ENCODE measurements at regions not wholly inside any gene's neighbourhood (a gene's known extent, or its start where the extent isn't known, plus 50 kb on each side); places are given as distances from the start of the nearest gene placed in this dataset.

GRCh38 chr5:141779503-141779973 is 97.5 kb upstream of the ARAP3 start:
- no peak overlapping the region for H3K27ac Mint-ChIP-seq (ENCODE audit: unreplicated experiment)
- peaks cover 32% of the 10 kb centered on the region for H3K4me1 Mint-ChIP-seq (ENCODE audit: low read depth, unreplicated experiment)
- H3K9me3 Mint-ChIP-seq (ENCODE audit: unreplicated experiment): peaks cover 2% of the 10 kb centered on the region
- no peak overlapping the region for H3K4me3 Mint-ChIP-seq (ENCODE audit: unreplicated experiment)
- TF ChIP-seq CTCF (IDR thresholded peaks at IDR 0.05; ENCODE audit: partially characterized antibody, unreplicated experiment): no peak
- DNase-seq: no peak
- peaks cover 3% of the 10 kb centered on the region for H3K36me3 Mint-ChIP-seq (ENCODE audit: unreplicated experiment)
- H3K27me3 Mint-ChIP-seq (ENCODE audit: unreplicated experiment): peaks cover 4% of the 10 kb centered on the region

DNA sequence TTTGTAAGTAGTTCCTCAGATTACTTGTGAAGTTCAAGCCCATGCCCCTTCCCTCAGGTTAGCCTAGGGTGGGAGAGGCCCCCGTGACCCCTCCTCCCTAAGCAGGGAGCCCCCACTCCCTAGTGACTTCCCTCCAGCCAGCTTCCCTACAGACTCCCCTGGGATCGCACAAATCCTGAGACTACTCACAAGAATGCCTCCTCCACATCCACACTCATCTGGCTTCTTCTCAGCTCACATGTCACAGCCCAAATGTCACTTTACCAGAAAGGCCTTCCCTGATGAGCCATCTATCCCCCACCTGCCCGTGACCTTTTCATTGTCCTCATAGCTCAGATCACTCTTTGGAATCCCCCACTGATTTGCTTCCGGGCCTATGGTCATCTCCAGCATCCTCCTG is 96.7 kb upstream of the ARAP3 start:
- peaks cover 3% of the 10 kb centered on the region for H3K36me3 Mint-ChIP-seq (ENCODE audit: unreplicated experiment)
- H3K4me1 Mint-ChIP-seq (ENCODE audit: low read depth, unreplicated experiment): peaks cover 24% of the 10 kb centered on the region
- no peak overlapping the region for H3K27ac Mint-ChIP-seq (ENCODE audit: unreplicated experiment)
- no peak for TF ChIP-seq CTCF (IDR thresholded peaks at IDR 0.05; ENCODE audit: partially characterized antibody, unreplicated experiment)
- peaks cover 4% of the 10 kb centered on the region for H3K27me3 Mint-ChIP-seq (ENCODE audit: unreplicated experiment)
- DNase-seq: no peak
- no peak overlapping the region for H3K4me3 Mint-ChIP-seq (ENCODE audit: unreplicated experiment)
- peaks cover 2% of the 10 kb centered on the region for H3K9me3 Mint-ChIP-seq (ENCODE audit: unreplicated experiment)

DNA sequence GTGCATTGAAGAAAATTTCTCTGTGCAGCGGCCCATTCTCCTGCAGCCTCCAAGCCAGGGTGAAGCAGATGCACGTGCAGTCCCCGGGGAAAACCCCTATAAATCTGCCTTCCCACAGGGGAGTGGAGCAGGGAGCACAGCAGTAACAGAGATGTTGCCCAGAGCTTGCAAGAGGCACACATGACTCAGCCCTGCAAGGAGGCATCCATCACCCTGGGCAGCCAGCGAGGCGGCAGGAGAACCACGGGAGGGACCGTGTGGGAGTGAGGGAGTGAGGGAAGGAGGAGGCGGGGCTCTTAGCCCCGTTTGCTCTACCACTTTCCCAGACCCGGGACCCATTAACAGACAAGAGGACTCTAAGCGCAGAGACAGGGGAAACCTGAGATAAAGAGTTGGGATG is 96.2 kb upstream of the ARAP3 start:
- peaks cover 4% of the 10 kb centered on the region for H3K27me3 Mint-ChIP-seq (ENCODE audit: unreplicated experiment)

GRCh38 chr5:141777711-141778110 is 95.7 kb upstream of the ARAP3 start:
- peaks cover 3% of the 10 kb centered on the region for H3K36me3 Mint-ChIP-seq (ENCODE audit: unreplicated experiment)
- no peak for DNase-seq
- no peak for TF ChIP-seq CTCF (IDR thresholded peaks at IDR 0.05; ENCODE audit: partially characterized antibody, unreplicated experiment)
- H3K9me3 Mint-ChIP-seq (ENCODE audit: unreplicated experiment): peaks cover 2% of the 10 kb centered on the region
- peaks cover 4% of the 10 kb centered on the region for H3K27me3 Mint-ChIP-seq (ENCODE audit: unreplicated experiment)
- no peak overlapping the region for H3K4me3 Mint-ChIP-seq (ENCODE audit: unreplicated experiment)
- peaks cover 19% of the 10 kb centered on the region for H3K4me1 Mint-ChIP-seq (ENCODE audit: low read depth, unreplicated experiment)
- H3K27ac Mint-ChIP-seq (ENCODE audit: unreplicated experiment): no peak overlapping the region

More for the DNA sequence above, 96.2 kb upstream of the ARAP3 start:
- no peak for TF ChIP-seq CTCF (IDR thresholded peaks at IDR 0.05; ENCODE audit: partially characterized antibody, unreplicated experiment)
- peaks cover 3% of the 10 kb centered on the region for H3K36me3 Mint-ChIP-seq (ENCODE audit: unreplicated experiment)
- no peak overlapping the region for H3K4me3 Mint-ChIP-seq (ENCODE audit: unreplicated experiment)
- DNase-seq: no peak
- H3K27ac Mint-ChIP-seq (ENCODE audit: unreplicated experiment): no peak overlapping the region
- H3K4me1 Mint-ChIP-seq (ENCODE audit: low read depth, unreplicated experiment): peaks cover 19% of the 10 kb centered on the region
- H3K9me3 Mint-ChIP-seq (ENCODE audit: unreplicated experiment): peaks cover 2% of the 10 kb centered on the region

DNA sequence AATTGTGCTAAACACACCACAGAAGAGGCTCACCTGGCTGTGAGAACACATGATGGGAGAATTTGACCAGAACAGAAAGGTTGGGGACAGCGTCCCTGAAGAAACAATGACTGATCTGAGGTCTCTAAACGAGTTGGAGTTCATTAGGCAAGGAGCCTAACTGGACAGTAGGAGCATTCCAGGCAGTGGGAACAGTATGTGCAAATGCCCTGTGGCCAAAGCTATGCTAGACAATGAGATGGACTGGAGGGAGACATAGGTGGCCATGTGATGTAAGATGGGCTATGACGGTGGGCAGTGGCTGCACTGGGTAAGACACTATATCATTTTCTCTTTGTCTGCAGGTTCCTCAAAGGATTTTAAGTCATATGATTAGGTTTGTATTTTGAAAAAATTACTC is 95.1 kb upstream of the ARAP3 start:
- no peak for DNase-seq
- H3K36me3 Mint-ChIP-seq (ENCODE audit: unreplicated experiment): peaks cover 3% of the 10 kb centered on the region
- peaks cover 16% of the 10 kb centered on the region for H3K4me1 Mint-ChIP-seq (ENCODE audit: low read depth, unreplicated experiment)
- H3K27ac Mint-ChIP-seq (ENCODE audit: unreplicated experiment): no peak overlapping the region
- peaks cover 3% of the 10 kb centered on the region for H3K9me3 Mint-ChIP-seq (ENCODE audit: unreplicated experiment)
- H3K27me3 Mint-ChIP-seq (ENCODE audit: unreplicated experiment): peaks cover 7% of the 10 kb centered on the region
- TF ChIP-seq CTCF (IDR thresholded peaks at IDR 0.05; ENCODE audit: partially characterized antibody, unreplicated experiment): no peak
- H3K4me3 Mint-ChIP-seq (ENCODE audit: unreplicated experiment): no peak overlapping the region

Data from glutamatergic neuron (in vitro differentiated cells).